ENCODE measurements at regions not wholly inside any gene's neighbourhood (a gene's known extent, or its start where the extent isn't known, plus 50 kb on each side); places are given as distances from the start of the nearest gene placed in this dataset.
"Not testable (repeated sequence)": the region's sequence is repeated elsewhere in the genome, so short reads cannot be mapped to it uniquely, and the experiment has no call there.

- FAIRE-seq; H2AFZ ChIP-seq (ENCODE audit: low read depth, low read length); H3K27ac ChIP-seq (ENCODE audit: extremely low read depth, low read depth, low read length); H3K36me3 ChIP-seq (ENCODE audit: control insufficient read depth, insufficient read depth, low read length); H3K9me1 ChIP-seq (ENCODE audit: control insufficient read depth, insufficient read depth, low read length); H3K4me1 ChIP-seq (replicated peaks in 1 of 2; ENCODE audit: control insufficient read depth in 2 of 2, insufficient read depth in 2 of 2, low read length in 2 of 2); BruUV-seq (replicated peaks); CTCF ChIA-PET (ENCODE audit: low intra/inter-chr PET ratio); intact Hi-C loops (cut with micrococcal nuclease); ATAC-seq; POLR2A ChIA-PET; H4K20me1 ChIP-seq (replicated peaks; ENCODE audit: control insufficient read depth, insufficient read depth, low read length); H3K9me3 ChIP-seq (replicated peaks; ENCODE audit: control insufficient read depth, insufficient read depth, low read depth, low read length); H3K79me2 ChIP-seq (ENCODE audit: control insufficient read depth, insufficient read depth, low read length); H3K4me3 ChIP-seq; H3K9ac ChIP-seq (ENCODE audit: insufficient read depth in 1 of 2, low read depth in 2 of 2, low read length in 2 of 2); DNase-seq (ENCODE audit: extremely low read depth in 1 of 4, low spot score in 3 of 4); in situ Hi-C loops (cut with MboI); H3K4me2 ChIP-seq (ENCODE audit: insufficient read depth, low read length): not testable (repeated sequence)
- WGBS (ENCODE audit: insufficient coverage, low coverage, missing lambda C conversion rate) = 0% methylated on average over 2 of the region's 2 CpGs
- peaks cover 0 to 13% of the 10 kb centered on the region in 2 experiments; a peak in 2 of 5 replicates for H3K27me3 ChIP-seq (ENCODE audit: control insufficient read depth in 2 of 2, insufficient read depth in 2 of 2, low read length in 2 of 2)
- TF ChIP-seq AFF1 (IDR thresholded peaks at IDR 0.05; ENCODE audit: low read depth in 1 of 2, partially characterized antibody in 2 of 2) = peak in 1 of 2 experiments; percentile 90
Measured at GRCh38 chr17:21570427-21570826, 121.9 kb upstream of the KCNJ18 start.

GRCh38 chr17:21572148-21572547 lies 120.2 kb upstream of the KCNJ18 start:
- POLR2A ChIA-PET; H3K9me1 ChIP-seq (ENCODE audit: control insufficient read depth, insufficient read depth, low read length); H4K20me1 ChIP-seq (replicated peaks; ENCODE audit: control insufficient read depth, insufficient read depth, low read length); H3K27ac ChIP-seq (ENCODE audit: extremely low read depth, low read depth, low read length); H2AFZ ChIP-seq (ENCODE audit: low read depth, low read length); H3K4me2 ChIP-seq (ENCODE audit: insufficient read depth, low read length); FAIRE-seq; DNase-seq (ENCODE audit: extremely low read depth in 1 of 4, low spot score in 3 of 4); H3K36me3 ChIP-seq (ENCODE audit: control insufficient read depth, insufficient read depth, low read length); H3K4me3 ChIP-seq; H3K9ac ChIP-seq (ENCODE audit: insufficient read depth in 1 of 2, low read depth in 2 of 2, low read length in 2 of 2); intact Hi-C loops (cut with micrococcal nuclease); BruUV-seq (replicated peaks); in situ Hi-C loops (cut with MboI); H3K4me1 ChIP-seq (replicated peaks in 1 of 2; ENCODE audit: control insufficient read depth in 2 of 2, insufficient read depth in 2 of 2, low read length in 2 of 2); ATAC-seq; H3K9me3 ChIP-seq (replicated peaks; ENCODE audit: control insufficient read depth, insufficient read depth, low read depth, low read length); CTCF ChIA-PET (ENCODE audit: low intra/inter-chr PET ratio); H3K79me2 ChIP-seq (ENCODE audit: control insufficient read depth, insufficient read depth, low read length): not testable (repeated sequence)
- H3K27me3 ChIP-seq (ENCODE audit: control insufficient read depth in 2 of 2, insufficient read depth in 2 of 2, low read length in 2 of 2) = peaks cover 0 to 13% of the 10 kb centered on the region in 2 experiments; a peak in 2 of 5 replicates
- WGBS (ENCODE audit: insufficient coverage, low coverage, missing lambda C conversion rate) = 0% methylated on average over 1 of the region's 1 CpG

- POLR2A ChIA-PET; in situ Hi-C loops (cut with MboI): not testable (repeated sequence)
Measured at GRCh38 chr17:21573271-21573960, 118.9 kb upstream of the KCNJ18 start.

More at GRCh38 chr17:21573271-21573960, 118.9 kb upstream of the KCNJ18 start:
- WGBS (ENCODE audit: insufficient coverage, low coverage, missing lambda C conversion rate) = 11% methylated on average over 32 of the region's 36 CpGs
- intact Hi-C loops (cut with micrococcal nuclease); FAIRE-seq; DNase-seq (ENCODE audit: extremely low read depth in 1 of 4, low spot score in 3 of 4); H3K4me3 ChIP-seq; H3K9me1 ChIP-seq (ENCODE audit: control insufficient read depth, insufficient read depth, low read length); H4K20me1 ChIP-seq (replicated peaks; ENCODE audit: control insufficient read depth, insufficient read depth, low read length); H3K4me1 ChIP-seq (replicated peaks in 1 of 2; ENCODE audit: control insufficient read depth in 2 of 2, insufficient read depth in 2 of 2, low read length in 2 of 2); H3K79me2 ChIP-seq (ENCODE audit: control insufficient read depth, insufficient read depth, low read length); ATAC-seq; H3K27ac ChIP-seq (ENCODE audit: extremely low read depth, low read depth, low read length); CTCF ChIA-PET (ENCODE audit: low intra/inter-chr PET ratio); BruUV-seq (replicated peaks); H3K4me2 ChIP-seq (ENCODE audit: insufficient read depth, low read length); H2AFZ ChIP-seq (ENCODE audit: low read depth, low read length); H3K9ac ChIP-seq (ENCODE audit: insufficient read depth in 1 of 2, low read depth in 2 of 2, low read length in 2 of 2); H3K9me3 ChIP-seq (replicated peaks; ENCODE audit: control insufficient read depth, insufficient read depth, low read depth, low read length); H3K36me3 ChIP-seq (ENCODE audit: control insufficient read depth, insufficient read depth, low read length): not testable (repeated sequence)
- H3K27me3 ChIP-seq (ENCODE audit: control insufficient read depth in 2 of 2, insufficient read depth in 2 of 2, low read length in 2 of 2) = peaks cover 0 to 13% of the 10 kb centered on the region in 2 experiments; a peak in 2 of 5 replicates
